ENCODE measurements at regions not wholly inside any gene's neighbourhood (a gene's known extent, or its start where the extent isn't known, plus 50 kb on each side); places are given as distances from the start of the nearest gene placed in this dataset.

DNA sequence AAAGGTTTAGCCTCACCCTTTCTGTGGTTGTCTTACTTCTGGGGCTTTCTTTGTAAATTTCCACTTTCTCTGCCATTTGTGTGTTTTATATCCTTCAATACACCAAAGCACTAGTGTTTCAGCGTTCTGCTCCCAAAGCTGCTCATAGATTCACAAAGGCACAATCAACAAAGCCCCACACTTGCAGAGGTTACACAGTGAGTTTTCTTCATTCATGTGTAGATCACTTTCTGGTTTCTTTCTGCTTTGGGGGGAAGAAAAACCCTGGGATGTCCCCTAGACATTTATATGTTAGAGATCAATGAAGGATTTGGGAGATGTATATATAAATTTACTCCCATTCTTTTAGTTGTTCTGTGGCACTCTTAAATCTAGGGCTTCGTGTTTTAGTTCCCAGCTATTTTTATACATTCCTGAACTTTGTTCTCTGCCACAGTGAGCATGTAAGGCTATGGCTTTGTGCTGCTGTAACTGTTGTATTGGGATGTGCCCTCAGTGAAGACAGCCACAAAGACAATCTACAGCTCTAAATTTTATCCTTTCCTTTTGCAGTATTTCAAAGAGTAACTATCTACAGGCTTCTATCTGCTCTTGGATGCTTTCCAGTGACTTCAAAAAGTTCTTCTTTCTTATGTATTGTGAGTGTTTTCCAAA, 636.5 kb downstream of the ZBBX start:
- BruUV-seq (replicated peaks) = no TSS peak
- H3K9me1 ChIP-seq (ENCODE audit: control insufficient read depth, insufficient read depth, low read length) = no peaks in the 10 kb centered on the region
- H3K27ac ChIP-seq (ENCODE audit: extremely low read depth, low read depth, low read length) = no peak overlapping the region
- ATAC-seq = no peak
- POLR2A ChIA-PET = no interaction called here
- no peaks in the 10 kb centered on the region for H3K9me3 ChIP-seq (replicated peaks; ENCODE audit: control insufficient read depth, insufficient read depth, low read depth, low read length)
- no peak overlapping the region for H2AFZ ChIP-seq (ENCODE audit: low read depth, low read length)
- H4K20me1 ChIP-seq (replicated peaks; ENCODE audit: control insufficient read depth, insufficient read depth, low read length) = no peaks in the 10 kb centered on the region
- WGBS (ENCODE audit: insufficient coverage, low coverage, missing lambda C conversion rate) = 3% methylated on average over 2 of the region's 2 CpGs
- H3K9ac ChIP-seq (ENCODE audit: insufficient read depth in 1 of 2, low read depth in 2 of 2, low read length in 2 of 2) = no peak overlapping the region
- no peaks in the 10 kb centered on the region for H3K27me3 ChIP-seq (ENCODE audit: control insufficient read depth in 2 of 2, insufficient read depth in 2 of 2, low read length in 2 of 2)
- intact Hi-C loops (cut with micrococcal nuclease) = no loop called here
- no peaks in the 10 kb centered on the region for H3K79me2 ChIP-seq (ENCODE audit: control insufficient read depth, insufficient read depth, low read length)
- CTCF ChIA-PET (ENCODE audit: low intra/inter-chr PET ratio) = no interaction called here
- in situ Hi-C loops (cut with MboI) = no loop called here
- no peak for DNase-seq (ENCODE audit: extremely low read depth in 1 of 4, low spot score in 3 of 4)
- no peaks in the 10 kb centered on the region for H3K36me3 ChIP-seq (ENCODE audit: control insufficient read depth, insufficient read depth, low read length)
- no peak overlapping the region for H3K4me2 ChIP-seq (ENCODE audit: insufficient read depth, low read length)
- FAIRE-seq = no peak
- H3K4me1 ChIP-seq (replicated peaks in 1 of 2; ENCODE audit: control insufficient read depth in 2 of 2, insufficient read depth in 2 of 2, low read length in 2 of 2) = no peaks in the 10 kb centered on the region
- no peak overlapping the region for H3K4me3 ChIP-seq
- TF ChIP-seq RAD21 (CRISPR knock-in tag; conservative IDR thresholded peaks at IDR 0.05 in 1 of 2, IDR thresholded peaks at IDR 0.05 in 1 of 2) (no peak), POU5F1 (IDR thresholded peaks at IDR 0.05; ENCODE audit: borderline replicate concordance, low read depth, low read length, partially characterized antibody) (no peak), ARID2 (IDR thresholded peaks at IDR 0.05) (no peak), SMARCB1 (IDR thresholded peaks at IDR 0.05; ENCODE audit: insufficient read length, low read depth) (no peak), NBN (IDR thresholded peaks at IDR 0.05; ENCODE audit: low read depth) (no peak), ZFP30 (CRISPR knock-in tag; IDR thresholded peaks at IDR 0.05; ENCODE audit: borderline replicate concordance) (no peak)
- TF ChIP-seq, protein P1, sequence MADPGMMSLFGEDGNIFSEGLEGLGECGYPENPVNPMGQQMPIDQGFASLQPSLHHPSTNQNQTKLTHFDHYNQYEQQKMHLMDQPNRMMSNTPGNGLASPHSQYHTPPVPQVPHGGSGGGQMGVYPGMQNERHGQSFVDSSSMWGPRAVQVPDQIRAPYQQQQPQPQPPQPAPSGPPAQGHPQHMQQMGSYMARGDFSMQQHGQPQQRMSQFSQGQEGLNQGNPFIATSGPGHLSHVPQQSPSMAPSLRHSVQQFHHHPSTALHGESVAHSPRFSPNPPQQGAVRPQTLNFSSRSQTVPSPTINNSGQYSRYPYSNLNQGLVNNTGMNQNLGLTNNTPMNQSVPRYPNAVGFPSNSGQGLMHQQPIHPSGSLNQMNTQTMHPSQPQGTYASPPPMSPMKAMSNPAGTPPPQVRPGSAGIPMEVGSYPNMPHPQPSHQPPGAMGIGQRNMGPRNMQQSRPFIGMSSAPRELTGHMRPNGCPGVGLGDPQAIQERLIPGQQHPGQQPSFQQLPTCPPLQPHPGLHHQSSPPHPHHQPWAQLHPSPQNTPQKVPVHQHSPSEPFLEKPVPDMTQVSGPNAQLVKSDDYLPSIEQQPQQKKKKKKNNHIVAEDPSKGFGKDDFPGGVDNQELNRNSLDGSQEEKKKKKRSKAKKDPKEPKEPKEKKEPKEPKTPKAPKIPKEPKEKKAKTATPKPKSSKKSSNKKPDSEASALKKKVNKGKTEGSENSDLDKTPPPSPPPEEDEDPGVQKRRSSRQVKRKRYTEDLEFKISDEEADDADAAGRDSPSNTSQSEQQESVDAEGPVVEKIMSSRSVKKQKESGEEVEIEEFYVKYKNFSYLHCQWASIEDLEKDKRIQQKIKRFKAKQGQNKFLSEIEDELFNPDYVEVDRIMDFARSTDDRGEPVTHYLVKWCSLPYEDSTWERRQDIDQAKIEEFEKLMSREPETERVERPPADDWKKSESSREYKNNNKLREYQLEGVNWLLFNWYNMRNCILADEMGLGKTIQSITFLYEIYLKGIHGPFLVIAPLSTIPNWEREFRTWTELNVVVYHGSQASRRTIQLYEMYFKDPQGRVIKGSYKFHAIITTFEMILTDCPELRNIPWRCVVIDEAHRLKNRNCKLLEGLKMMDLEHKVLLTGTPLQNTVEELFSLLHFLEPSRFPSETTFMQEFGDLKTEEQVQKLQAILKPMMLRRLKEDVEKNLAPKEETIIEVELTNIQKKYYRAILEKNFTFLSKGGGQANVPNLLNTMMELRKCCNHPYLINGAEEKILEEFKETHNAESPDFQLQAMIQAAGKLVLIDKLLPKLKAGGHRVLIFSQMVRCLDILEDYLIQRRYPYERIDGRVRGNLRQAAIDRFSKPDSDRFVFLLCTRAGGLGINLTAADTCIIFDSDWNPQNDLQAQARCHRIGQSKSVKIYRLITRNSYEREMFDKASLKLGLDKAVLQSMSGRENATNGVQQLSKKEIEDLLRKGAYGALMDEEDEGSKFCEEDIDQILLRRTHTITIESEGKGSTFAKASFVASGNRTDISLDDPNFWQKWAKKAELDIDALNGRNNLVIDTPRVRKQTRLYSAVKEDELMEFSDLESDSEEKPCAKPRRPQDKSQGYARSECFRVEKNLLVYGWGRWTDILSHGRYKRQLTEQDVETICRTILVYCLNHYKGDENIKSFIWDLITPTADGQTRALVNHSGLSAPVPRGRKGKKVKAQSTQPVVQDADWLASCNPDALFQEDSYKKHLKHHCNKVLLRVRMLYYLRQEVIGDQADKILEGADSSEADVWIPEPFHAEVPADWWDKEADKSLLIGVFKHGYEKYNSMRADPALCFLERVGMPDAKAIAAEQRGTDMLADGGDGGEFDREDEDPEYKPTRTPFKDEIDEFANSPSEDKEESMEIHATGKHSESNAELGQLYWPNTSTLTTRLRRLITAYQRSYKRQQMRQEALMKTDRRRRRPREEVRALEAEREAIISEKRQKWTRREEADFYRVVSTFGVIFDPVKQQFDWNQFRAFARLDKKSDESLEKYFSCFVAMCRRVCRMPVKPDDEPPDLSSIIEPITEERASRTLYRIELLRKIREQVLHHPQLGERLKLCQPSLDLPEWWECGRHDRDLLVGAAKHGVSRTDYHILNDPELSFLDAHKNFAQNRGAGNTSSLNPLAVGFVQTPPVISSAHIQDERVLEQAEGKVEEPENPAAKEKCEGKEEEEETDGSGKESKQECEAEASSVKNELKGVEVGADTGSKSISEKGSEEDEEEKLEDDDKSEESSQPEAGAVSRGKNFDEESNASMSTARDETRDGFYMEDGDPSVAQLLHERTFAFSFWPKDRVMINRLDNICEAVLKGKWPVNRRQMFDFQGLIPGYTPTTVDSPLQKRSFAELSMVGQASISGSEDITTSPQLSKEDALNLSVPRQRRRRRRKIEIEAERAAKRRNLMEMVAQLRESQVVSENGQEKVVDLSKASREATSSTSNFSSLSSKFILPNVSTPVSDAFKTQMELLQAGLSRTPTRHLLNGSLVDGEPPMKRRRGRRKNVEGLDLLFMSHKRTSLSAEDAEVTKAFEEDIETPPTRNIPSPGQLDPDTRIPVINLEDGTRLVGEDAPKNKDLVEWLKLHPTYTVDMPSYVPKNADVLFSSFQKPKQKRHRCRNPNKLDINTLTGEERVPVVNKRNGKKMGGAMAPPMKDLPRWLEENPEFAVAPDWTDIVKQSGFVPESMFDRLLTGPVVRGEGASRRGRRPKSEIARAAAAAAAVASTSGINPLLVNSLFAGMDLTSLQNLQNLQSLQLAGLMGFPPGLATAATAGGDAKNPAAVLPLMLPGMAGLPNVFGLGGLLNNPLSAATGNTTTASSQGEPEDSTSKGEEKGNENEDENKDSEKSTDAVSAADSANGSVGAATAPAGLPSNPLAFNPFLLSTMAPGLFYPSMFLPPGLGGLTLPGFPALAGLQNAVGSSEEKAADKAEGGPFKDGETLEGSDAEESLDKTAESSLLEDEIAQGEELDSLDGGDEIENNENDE (IDR thresholded peaks at IDR 0.05; ENCODE audit: low read depth, low read length) = no peak

All from K562 (cell line).